ENCODE measurements at regions not wholly inside any gene's neighbourhood (a gene's known extent, or its start where the extent isn't known, plus 50 kb on each side); places are given as distances from the start of the nearest gene placed in this dataset.

DNA sequence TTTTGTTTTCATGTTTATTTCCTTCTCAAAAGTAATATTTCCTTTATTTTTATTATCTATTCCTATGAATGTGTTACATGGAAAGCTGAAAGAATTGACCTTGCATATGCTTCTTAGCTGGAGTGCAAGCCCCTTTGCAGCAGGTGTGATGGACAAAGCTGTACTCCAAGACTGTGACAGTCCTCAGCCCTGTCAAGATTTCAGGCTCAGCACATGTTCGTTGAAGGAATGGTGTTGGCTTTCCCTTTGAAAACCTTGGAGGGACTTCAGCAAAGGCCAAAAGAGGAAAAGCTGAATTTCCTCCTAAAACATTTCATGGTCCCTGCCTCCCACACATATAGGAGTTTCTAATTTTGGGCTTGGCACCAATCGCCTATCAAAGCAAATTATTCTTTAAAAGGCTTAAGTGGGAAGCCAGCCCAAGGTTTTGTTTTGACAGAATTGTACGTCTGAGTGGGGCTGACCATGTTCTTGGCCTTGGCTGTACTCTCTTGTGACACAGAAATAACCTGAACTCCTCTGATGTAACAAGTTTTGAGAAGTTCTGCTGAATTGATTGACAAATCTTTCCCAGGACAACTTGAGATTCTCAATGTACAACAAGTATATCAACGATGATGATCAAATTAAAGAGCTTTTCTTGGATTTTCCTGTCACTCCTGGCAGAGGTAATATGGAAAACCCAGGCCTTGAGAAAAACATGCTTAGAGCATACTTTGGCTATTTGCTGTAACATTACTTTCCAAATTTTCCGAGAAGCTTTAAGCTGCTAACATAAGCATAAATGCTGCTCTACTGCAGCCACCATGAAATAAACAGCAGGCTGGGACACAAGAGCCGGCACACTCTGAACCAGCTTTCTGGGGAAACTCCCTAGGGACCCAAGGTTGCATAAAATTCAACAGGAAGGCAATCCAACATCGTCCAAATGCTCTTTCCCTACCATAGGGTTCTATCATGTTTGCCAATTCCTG, 135.7 kb upstream of the ZNF648 start:
- Mint-ChIP-seq H3K9me3 (no peaks in the 10 kb centered on the region), H3K27ac (no peak overlapping the region), H3K27me3 (peaks cover 8 to 22% of the 10 kb centered on the region in 2 donors), H3K4me3 (no peak overlapping the region), H3K36me3 (no peaks in the 10 kb centered on the region), H3K4me1 (no peaks in the 10 kb centered on the region)
- no peak for DNase-seq
- ATAC-seq (replicated peaks), result no peak

DNA sequence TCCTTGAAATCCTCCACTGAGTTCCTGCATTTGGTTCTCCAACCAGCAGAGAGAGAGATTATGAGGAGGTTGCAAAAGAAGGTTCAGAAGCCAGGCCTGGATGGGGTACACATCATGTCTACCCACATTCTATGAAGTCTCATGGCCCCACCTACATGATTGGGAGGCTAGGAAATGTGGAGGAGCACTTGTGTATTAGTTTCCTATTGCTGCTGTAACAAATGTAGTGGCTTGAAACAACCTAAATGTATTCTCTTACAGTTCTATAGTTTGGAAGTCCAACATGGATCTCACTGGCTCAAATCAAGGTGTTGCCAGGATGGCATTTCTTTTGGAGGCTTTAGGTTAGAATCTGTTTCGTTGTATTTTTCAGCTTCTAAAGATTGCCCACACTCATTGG, 134.2 kb upstream of the ZNF648 start:
- DNase-seq (no peak), ATAC-seq (replicated peaks) (no peak)
- Mint-ChIP-seq H3K36me3 (no peaks in the 10 kb centered on the region), H3K4me1 (no peaks in the 10 kb centered on the region), H3K9me3 (no peaks in the 10 kb centered on the region), H3K27me3 (peaks cover 16 to 31% of the 10 kb centered on the region in 2 donors), H3K27ac (no peak overlapping the region), H3K4me3 (no peak overlapping the region)

DNA sequence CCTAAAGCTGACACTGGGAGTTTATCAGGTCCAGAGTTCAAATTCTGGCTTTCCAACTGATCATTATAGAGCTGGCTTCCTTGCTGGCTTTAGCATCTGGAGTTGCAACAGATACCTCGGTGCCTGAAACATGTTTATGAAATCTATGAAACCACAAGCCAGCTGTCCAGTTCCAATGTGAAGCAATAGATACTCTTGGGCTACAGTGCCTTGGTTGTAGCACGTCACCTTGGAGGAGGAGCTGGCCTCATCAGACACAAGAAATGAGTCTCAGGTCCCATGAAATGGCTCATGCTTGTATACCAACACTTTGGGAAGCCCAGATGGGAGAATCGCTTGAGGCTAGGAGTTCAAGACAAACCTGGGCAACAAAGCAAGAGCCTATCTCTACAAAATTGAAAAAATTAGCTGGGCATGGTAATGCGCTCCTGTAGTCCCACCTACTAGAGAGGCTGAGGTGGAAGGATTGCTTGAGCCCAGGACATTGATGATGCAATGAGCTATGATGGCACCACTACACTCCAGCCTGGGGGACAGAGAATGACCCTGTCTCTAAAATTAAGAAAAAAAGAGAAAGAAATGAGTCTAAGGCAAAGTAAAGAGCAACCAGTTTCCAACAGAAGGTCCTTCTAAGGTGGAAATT, 132.5 kb upstream of the ZNF648 start:
- H3K27me3 Mint-ChIP-seq, result peaks cover 17 to 19% of the 10 kb centered on the region in 2 donors
- DNase-seq (no peak), ATAC-seq (replicated peaks) (no peak)
- H3K36me3 Mint-ChIP-seq, result no peaks in the 10 kb centered on the region
- no peak overlapping the region for H3K27ac Mint-ChIP-seq
- H3K4me1 Mint-ChIP-seq, result no peaks in the 10 kb centered on the region
- no peak overlapping the region for H3K4me3 Mint-ChIP-seq
- no peaks in the 10 kb centered on the region for H3K9me3 Mint-ChIP-seq

GRCh38 chr1:182192966-182193365, 131.5 kb upstream of the ZNF648 start:
- Mint-ChIP-seq H3K4me3 (no peak overlapping the region), H3K36me3 (no peaks in the 10 kb centered on the region), H3K27ac (no peak overlapping the region), H3K4me1 (no peaks in the 10 kb centered on the region), H3K27me3 (peaks cover 17 to 19% of the 10 kb centered on the region in 2 donors), H3K9me3 (no peaks in the 10 kb centered on the region)
- DNase-seq (no peak), ATAC-seq (replicated peaks) (no peak)

- Mint-ChIP-seq H3K4me1 (no peaks in the 10 kb centered on the region), H3K27ac (no peak overlapping the region), H3K36me3 (no peaks in the 10 kb centered on the region), H3K9me3 (no peaks in the 10 kb centered on the region), H3K27me3 (peaks cover 17 to 19% of the 10 kb centered on the region in 2 donors), H3K4me3 (no peak overlapping the region)
- no peak for DNase-seq
- ATAC-seq (replicated peaks), result no peak
Measured at GRCh38 chr1:182192215-182192614, 130.7 kb upstream of the ZNF648 start.

DNA sequence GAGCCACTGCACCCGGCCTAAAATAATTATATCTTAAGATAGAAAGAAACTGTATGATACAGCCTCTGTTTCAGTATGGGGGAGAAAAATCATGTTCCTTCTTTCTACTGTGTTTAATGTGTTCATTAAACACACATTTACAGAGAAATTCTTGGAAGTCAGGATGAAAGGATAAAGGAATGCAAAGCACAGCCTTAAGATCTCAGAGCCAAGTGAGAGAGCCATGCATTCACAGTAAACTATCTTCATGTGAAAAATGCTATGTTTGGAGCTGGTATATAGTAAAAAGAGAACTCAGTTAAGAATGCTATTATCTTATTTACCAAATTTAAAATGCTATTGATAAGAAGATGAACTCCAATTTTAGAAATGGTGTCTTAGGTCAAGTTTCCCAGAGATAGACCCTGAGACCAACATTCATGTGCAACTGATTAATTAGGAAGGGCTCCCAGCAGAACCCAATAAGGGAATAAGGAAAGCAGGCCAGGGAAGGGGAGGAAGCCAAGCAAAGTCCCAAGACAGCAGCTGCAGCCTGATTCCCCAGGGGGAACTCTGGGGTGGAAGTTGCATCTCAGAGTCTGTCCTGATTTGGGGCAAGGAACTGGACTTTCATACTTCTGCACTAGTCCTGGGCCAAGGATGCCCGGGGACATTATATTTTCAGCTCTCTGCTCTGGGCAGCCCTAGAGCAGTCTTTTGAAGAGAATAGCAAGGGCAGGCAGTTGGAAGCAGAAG, 130.0 kb upstream of the ZNF648 start:
- H3K4me3 Mint-ChIP-seq, result no peak overlapping the region

DNA sequence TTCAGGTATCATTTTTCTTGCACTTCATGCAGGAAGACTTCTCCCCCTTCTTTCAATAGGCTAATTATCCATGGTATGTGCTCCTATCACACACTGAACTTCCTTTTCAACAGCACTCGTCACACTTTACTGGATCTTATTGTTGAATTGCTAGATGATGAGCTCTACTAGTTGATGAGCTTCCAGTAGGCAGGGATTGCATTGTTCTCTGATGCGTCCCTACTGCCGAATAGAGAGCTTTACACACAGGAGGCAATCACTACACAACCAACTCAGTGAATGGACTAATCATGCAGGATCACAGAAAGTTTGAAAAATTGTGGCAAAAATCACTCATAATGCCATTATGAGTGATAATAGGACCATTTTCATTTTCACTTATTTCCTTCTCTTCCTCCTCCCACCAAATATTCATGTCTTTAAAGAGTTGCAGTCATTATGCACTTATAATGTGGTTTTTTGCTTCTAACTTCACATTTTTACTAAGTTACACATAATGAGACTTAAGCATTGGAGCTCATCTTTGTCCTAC, 128.1 kb upstream of the ZNF648 start:
- ATAC-seq (replicated peaks), result no peak
- Mint-ChIP-seq H3K27me3 (peaks cover 14 to 18% of the 10 kb centered on the region in 2 donors), H3K36me3 (no peaks in the 10 kb centered on the region), H3K27ac (no peak overlapping the region), H3K9me3 (no peaks in the 10 kb centered on the region), H3K4me3 (no peak overlapping the region), H3K4me1 (no peaks in the 10 kb centered on the region)
- no peak for DNase-seq

More for the DNA sequence above, 130.0 kb upstream of the ZNF648 start:
- H3K36me3 Mint-ChIP-seq, result no peaks in the 10 kb centered on the region
- H3K4me1 Mint-ChIP-seq, result no peaks in the 10 kb centered on the region
- peaks cover 17 to 23% of the 10 kb centered on the region in 2 donors for H3K27me3 Mint-ChIP-seq
- ATAC-seq (replicated peaks), result no peak
- no peak overlapping the region for H3K27ac Mint-ChIP-seq
- DNase-seq, result no peak
- H3K9me3 Mint-ChIP-seq, result no peaks in the 10 kb centered on the region

DNA sequence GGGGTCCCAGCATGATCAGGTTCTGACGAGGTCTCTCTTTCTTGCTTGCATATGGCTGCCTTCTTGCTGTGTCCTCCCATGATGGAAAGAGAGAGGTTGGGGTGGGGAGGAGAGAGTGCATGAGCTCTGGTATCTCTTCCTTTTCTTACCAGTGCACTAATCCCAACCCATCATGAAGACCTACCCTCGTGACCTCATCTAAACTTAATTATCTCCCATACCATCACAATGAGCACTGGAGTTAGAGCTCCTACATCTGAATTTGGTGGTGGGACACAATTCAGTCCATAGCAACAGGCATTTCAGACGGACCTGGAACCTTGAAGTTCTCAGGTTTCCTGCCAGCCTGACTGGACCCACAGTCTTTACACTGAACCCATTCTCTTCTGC, 125.2 kb upstream of the ZNF648 start:
- H3K4me3 Mint-ChIP-seq, result no peak overlapping the region
- no peak overlapping the region for H3K27ac Mint-ChIP-seq
- no peak for ATAC-seq (replicated peaks)
- DNase-seq, result no peak
- H3K27me3 Mint-ChIP-seq, result peaks cover 9 to 12% of the 10 kb centered on the region in 2 donors
- no peaks in the 10 kb centered on the region for H3K9me3 Mint-ChIP-seq
- no peaks in the 10 kb centered on the region for H3K4me1 Mint-ChIP-seq
- H3K36me3 Mint-ChIP-seq, result no peaks in the 10 kb centered on the region

DNA sequence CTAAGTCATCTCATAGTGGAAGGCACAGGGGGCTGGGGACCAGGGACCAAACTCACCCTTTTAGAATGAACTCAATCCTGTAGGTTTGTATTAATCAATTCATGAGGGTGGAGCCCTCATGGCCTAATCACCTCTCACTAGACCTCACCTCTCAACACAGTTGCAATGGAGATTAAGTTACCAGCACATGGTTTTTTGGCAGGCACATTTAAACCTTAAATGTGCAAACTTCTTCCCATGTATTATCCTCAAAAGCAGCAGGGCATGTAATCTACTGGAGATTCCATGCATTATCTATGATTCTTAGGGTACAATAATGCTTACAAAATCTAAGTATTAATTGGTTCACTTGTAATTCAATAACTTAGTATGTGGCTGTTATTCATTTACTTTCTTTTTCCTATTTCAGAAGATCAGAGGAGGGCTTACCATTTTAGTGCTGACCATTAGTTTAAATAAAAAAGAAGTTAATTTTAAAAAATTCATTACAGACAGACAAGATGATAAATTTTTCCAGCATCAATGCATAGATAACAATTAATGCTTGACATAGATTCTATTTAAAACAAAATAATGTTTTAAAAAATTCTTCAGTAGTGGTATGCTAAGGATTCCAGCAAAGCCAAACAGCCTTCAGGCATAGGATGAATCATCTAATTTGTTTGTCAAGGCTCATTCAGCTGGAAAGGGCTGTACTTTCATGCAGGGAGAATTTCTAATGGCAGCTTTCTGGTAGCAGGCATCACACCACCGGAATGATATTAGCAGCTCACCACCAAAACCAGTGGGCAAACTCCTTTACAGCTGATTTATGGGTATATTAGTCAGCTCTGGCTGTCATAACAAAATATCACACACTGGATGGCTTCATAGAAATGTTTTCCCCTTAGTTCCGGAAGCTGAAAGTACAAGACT, 124.6 kb upstream of the ZNF648 start:
- Mint-ChIP-seq H3K4me3 (no peak overlapping the region), H3K4me1 (no peaks in the 10 kb centered on the region), H3K36me3 (no peaks in the 10 kb centered on the region), H3K27ac (no peak overlapping the region), H3K9me3 (no peaks in the 10 kb centered on the region), H3K27me3 (peaks cover 4 to 10% of the 10 kb centered on the region in 2 donors)
- DNase-seq, result no peak
- no peak for ATAC-seq (replicated peaks)

GRCh38 chr1:182185136-182185535, 123.6 kb upstream of the ZNF648 start:
- H3K36me3 Mint-ChIP-seq, result no peaks in the 10 kb centered on the region
- no peak for DNase-seq
- H3K27ac Mint-ChIP-seq, result no peak overlapping the region
- H3K27me3 Mint-ChIP-seq, result peaks cover 4 to 11% of the 10 kb centered on the region in 2 donors
- no peaks in the 10 kb centered on the region for H3K9me3 Mint-ChIP-seq
- no peaks in the 10 kb centered on the region for H3K4me1 Mint-ChIP-seq
- no peak overlapping the region for H3K4me3 Mint-ChIP-seq
- ATAC-seq (replicated peaks), result no peak

DNA sequence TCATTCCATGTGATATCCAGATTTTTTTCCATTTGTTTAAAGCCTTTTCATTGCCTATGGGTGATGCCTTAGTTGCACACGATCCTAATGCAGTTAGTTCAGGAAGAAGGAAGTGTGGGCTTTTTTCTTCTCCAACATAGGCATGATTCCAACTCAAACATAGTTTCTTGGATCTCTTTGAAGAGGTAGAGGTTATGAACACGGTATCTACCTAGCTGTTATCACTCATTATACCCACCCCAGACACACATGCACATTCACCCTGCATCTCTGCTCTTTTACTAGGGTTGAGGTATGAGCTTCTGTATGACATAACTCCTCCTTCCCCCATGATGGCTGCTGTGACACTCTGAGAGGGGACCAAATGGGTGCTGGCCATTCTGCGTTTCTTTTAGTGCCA, 122.1 kb upstream of the ZNF648 start:
- Mint-ChIP-seq H3K4me1 (no peaks in the 10 kb centered on the region), H3K27me3 (peaks cover 4 to 6% of the 10 kb centered on the region in 2 donors), H3K36me3 (no peaks in the 10 kb centered on the region), H3K9me3 (no peaks in the 10 kb centered on the region), H3K4me3 (no peak overlapping the region), H3K27ac (no peak overlapping the region)
- no peak for ATAC-seq (replicated peaks)
- DNase-seq, result no peak

DNA sequence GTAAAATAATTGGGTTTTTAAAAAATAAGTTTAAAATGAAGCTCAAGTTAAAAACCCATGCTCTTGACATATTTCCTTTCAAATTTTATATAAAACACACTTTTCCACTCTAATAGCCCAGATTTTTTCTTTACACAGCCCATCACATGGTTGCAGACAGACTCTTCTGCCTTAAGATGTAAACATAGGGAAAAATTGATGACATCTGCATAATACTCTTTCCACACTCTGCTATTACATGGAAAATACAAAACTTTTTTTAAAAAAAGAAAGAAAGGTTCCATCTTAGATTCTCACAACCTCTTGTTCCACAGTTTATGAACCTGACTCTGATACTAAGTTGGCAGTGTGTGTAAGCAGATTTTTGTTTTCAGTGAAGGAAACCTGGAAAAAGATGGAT, 120.8 kb upstream of the ZNF648 start:
- no peak overlapping the region for H3K27ac Mint-ChIP-seq
- H3K4me1 Mint-ChIP-seq, result no peaks in the 10 kb centered on the region
- peaks cover 4 to 6% of the 10 kb centered on the region in 2 donors for H3K27me3 Mint-ChIP-seq
- no peak for ATAC-seq (replicated peaks)
- DNase-seq, result no peak
- H3K9me3 Mint-ChIP-seq, result no peaks in the 10 kb centered on the region
- H3K36me3 Mint-ChIP-seq, result no peaks in the 10 kb centered on the region
- H3K4me3 Mint-ChIP-seq, result no peak overlapping the region

DNA sequence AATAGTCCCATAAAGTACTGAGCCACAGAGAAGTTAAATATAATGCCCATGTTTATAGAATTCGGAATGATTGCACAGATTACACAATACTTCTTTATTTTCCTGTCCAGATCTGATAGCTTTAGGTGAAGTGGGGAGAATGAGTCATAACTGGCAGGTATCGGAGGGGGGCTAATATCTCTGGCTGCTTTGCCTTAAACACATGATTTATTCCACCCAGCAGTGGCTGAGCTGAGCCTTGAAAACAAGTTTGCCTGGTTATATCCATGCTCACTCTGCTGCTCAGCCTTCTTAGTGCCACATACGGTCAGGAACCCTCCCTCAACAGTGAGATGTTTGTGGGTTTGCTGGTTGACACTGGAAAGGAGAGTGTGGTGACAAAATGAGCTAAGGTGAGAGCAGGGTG, 119.7 kb upstream of the ZNF648 start:
- Mint-ChIP-seq H3K4me3 (no peak overlapping the region), H3K4me1 (no peaks in the 10 kb centered on the region), H3K9me3 (no peaks in the 10 kb centered on the region), H3K36me3 (no peaks in the 10 kb centered on the region), H3K27me3 (peaks cover 4 to 6% of the 10 kb centered on the region in 2 donors), H3K27ac (no peak overlapping the region)
- ATAC-seq (replicated peaks), result no peak
- DNase-seq, result no peak
